ENCODE measurements at regions not wholly inside any gene's neighbourhood (a gene's known extent, or its start where the extent isn't known, plus 50 kb on each side); places are given as distances from the start of the nearest gene placed in this dataset.
A peak's percentile ranks its signal among the peaks of the same experiment; 100 is the strongest.

DNA sequence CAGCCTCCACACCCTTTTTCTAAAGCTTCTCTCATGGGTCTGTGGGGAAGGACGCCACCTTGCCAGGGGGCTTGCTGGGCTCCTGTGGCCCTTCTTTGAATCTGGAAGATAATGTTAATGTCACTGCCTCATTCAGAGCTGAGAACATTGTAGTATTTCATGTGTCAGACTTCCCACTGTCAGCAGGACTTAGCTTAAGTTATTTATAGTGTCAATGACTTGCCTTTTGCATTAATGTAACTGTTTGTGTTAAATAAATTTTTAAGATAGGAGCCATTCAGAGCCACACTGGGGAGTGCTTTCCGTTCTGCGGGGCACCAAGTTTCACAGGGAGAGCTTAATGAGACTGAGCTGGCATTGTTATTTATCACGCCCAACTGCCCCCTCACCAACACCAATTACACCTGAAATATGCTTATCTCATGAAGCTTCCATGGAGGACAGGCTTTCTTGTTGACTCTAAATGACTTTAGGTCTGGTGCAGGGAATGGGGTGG, 226.9 kb upstream of the UBL3 start:
- TF ChIP-seq, protein P1, sequence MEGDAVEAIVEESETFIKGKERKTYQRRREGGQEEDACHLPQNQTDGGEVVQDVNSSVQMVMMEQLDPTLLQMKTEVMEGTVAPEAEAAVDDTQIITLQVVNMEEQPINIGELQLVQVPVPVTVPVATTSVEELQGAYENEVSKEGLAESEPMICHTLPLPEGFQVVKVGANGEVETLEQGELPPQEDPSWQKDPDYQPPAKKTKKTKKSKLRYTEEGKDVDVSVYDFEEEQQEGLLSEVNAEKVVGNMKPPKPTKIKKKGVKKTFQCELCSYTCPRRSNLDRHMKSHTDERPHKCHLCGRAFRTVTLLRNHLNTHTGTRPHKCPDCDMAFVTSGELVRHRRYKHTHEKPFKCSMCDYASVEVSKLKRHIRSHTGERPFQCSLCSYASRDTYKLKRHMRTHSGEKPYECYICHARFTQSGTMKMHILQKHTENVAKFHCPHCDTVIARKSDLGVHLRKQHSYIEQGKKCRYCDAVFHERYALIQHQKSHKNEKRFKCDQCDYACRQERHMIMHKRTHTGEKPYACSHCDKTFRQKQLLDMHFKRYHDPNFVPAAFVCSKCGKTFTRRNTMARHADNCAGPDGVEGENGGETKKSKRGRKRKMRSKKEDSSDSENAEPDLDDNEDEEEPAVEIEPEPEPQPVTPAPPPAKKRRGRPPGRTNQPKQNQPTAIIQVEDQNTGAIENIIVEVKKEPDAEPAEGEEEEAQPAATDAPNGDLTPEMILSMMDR (IDR thresholded peaks at IDR 0.05) = no peak
- TF ChIP-seq POLR2A (IDR thresholded peaks at IDR 0.05) (no peak), POLR2AphosphoS5 (IDR thresholded peaks at IDR 0.05) (no peak), EP300 (IDR thresholded peaks at IDR 0.05) (no peak)
- Histone ChIP-seq H3K4me3 (no peak overlapping the region), H3K27me3 (no peaks in the 10 kb centered on the region), H3K36me3 (no peaks in the 10 kb centered on the region), H3K27ac (no peak overlapping the region), H3K4me1 (peaks cover 5% of the 10 kb centered on the region), H3K9me3 (no peaks in the 10 kb centered on the region)
- DNase-seq (ENCODE audit: low spot score in 2 of 2) = no peak
- 100% methylated on average over 4 of the region's 4 CpGs for WGBS

GRCh38 chr13:30074955-30075614, 224.7 kb upstream of the UBL3 start:
- 82% methylated on average over 10 of the region's 10 CpGs for WGBS
- H3K27me3 ChIP-seq = no peaks in the 10 kb centered on the region
- H3K4me3 ChIP-seq = no peak overlapping the region
- no peak overlapping the region for H3K27ac ChIP-seq
- no peak for TF ChIP-seq POLR2AphosphoS5 (IDR thresholded peaks at IDR 0.05)
- TF ChIP-seq, protein P1 (IDR thresholded peaks at IDR 0.05) = no peak
- TF ChIP-seq EP300 (IDR thresholded peaks at IDR 0.05) = no peak
- no peak for TF ChIP-seq POLR2A (IDR thresholded peaks at IDR 0.05)
- DNase-seq (ENCODE audit: low spot score in 2 of 2) = no peak
- peaks cover 7% of the 10 kb centered on the region for H3K4me1 ChIP-seq
- H3K9me3 ChIP-seq = no peaks in the 10 kb centered on the region
- no peaks in the 10 kb centered on the region for H3K36me3 ChIP-seq

- Histone ChIP-seq H3K4me1 (peaks cover 7% of the 10 kb centered on the region), H3K4me3 (no peak overlapping the region), H3K27me3 (no peaks in the 10 kb centered on the region), H3K36me3 (no peaks in the 10 kb centered on the region), H3K9me3 (no peaks in the 10 kb centered on the region), H3K27ac (no peak overlapping the region)
- WGBS = 62% methylated on average over 3 of the region's 3 CpGs
- no peak for DNase-seq (ENCODE audit: low spot score in 2 of 2)
- no peak for TF ChIP-seq POLR2AphosphoS5 (IDR thresholded peaks at IDR 0.05)
- TF ChIP-seq, protein P1 (IDR thresholded peaks at IDR 0.05) = no peak
Observed at GRCh38 chr13:30074431-30074830, 224.0 kb upstream of the UBL3 start.

DNA sequence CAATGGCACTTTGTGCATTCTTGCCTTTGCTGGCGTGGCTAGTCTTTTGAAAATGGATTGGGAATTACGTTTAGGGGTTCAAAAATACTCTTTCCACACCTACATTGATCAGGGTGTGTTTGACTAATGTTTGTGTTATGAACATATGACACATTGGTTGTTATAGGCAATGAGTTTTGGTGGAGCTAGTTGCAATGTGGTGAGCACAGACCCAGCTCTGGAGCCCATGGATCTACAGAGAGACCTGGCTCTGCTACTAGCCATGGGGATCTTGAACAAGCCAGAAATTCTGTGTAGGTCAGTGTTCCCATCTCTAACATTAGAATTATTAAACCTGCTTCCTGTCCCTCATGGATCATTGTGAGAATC, 222.4 kb upstream of the UBL3 start:
- H3K27me3 ChIP-seq = no peaks in the 10 kb centered on the region
- TF ChIP-seq, protein P1 (IDR thresholded peaks at IDR 0.05) = no peak
- TF ChIP-seq POLR2A (IDR thresholded peaks at IDR 0.05) = no peak
- no peak for TF ChIP-seq POLR2AphosphoS5 (IDR thresholded peaks at IDR 0.05)
- no peak for TF ChIP-seq EP300 (IDR thresholded peaks at IDR 0.05)
- H3K9me3 ChIP-seq = no peaks in the 10 kb centered on the region
- no peak overlapping the region for H3K4me3 ChIP-seq
- 61% methylated on average over 2 of the region's 2 CpGs for WGBS
- H3K36me3 ChIP-seq = no peaks in the 10 kb centered on the region
- DNase-seq (ENCODE audit: low spot score in 2 of 2) = no peak
- peak overlapping the region; percentile 55 for H3K27ac ChIP-seq
- H3K4me1 ChIP-seq = peaks cover 7% of the 10 kb centered on the region

DNA sequence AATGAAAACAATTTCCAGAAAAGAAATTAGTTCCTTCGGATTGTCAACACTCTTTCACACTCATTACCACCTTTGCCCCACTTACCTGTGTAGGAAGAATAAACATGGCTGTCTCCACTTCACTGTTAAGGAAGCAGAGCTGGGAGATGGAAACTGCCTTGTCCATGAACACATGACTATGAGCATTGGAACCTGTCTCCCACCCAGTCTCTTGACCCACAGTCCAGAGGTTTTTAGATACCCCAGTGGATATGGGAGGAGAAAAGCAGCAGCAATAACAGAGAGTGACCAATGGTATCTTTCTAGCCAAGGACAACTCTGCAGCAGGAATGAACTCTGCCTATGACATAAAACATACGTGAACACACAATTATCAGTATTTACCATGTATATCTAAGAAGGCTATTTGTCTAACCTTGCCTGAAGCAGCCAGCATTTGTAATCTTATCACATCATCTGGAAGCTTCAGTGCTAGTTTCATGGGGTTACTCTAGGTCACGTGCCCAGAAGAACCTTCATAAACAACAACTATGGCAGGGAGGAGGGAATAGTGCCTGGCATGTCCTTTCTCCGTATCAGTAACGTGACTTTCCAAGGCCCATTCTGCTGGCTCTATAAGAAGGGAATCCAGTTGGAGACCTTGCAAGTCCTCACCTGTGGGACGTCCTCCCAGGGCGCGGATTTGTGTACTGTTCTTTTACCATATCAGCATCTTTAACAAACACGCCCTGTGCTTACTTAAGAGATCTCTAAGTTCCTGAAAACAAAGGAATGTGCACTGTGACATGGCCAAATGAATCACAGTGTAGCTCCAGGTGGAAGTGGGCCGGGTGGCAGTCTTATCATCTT, 221.8 kb upstream of the UBL3 start:
- Histone ChIP-seq H3K9me3 (no peaks in the 10 kb centered on the region), H3K4me1 (peaks cover 7% of the 10 kb centered on the region), H3K36me3 (no peaks in the 10 kb centered on the region), H3K4me3 (no peak overlapping the region), H3K27me3 (no peaks in the 10 kb centered on the region), H3K27ac (peak overlapping the region; percentile 56)
- DNase-seq (ENCODE audit: low spot score in 2 of 2) = no peak
- 64% methylated on average over 10 of the region's 10 CpGs for WGBS
- peak in 2 of 3 donors; percentile 17 to 20 for TF ChIP-seq POLR2AphosphoS5 (IDR thresholded peaks at IDR 0.05)
- TF ChIP-seq, protein P1 (IDR thresholded peaks at IDR 0.05) = no peak
